AG08396 (cell line): ENCODE measurements at regions not wholly inside any gene's neighbourhood (a gene's known extent, or its start where the extent isn't known, plus 50 kb on each side); places are given as distances from the start of the nearest gene placed in this dataset.

Experiments
- DNase-seq: peaks from one replicate; pipeline ENCODE4 v3.0.0; 2012; ENCODE audit warnings: low spot score, mixed read lengths

- no peak for DNase-seq
These were observed 836.9 kb upstream of the CELF4 start for GRCh38 chr18:38402509-38402908.

DNA sequence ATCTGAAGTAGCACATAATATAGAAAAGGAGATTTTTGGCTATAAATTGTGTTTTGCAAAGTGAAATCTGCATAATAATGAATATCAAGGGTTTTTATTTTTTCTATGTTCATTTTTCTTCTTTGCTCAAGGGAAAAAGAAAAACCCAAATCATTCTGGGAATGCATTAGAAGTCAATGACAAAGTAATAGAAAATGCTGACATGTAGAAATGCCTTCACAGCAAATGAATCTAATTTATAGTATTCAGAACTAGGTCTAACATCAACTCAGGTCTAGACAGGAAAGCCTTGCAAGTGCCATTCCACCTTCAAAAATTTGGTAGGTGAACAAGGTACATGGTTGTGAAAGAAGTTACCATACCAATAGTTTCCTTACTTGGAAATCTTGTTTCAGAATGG is 831.5 kb upstream of the CELF4 start:
- no peak for DNase-seq

DNA sequence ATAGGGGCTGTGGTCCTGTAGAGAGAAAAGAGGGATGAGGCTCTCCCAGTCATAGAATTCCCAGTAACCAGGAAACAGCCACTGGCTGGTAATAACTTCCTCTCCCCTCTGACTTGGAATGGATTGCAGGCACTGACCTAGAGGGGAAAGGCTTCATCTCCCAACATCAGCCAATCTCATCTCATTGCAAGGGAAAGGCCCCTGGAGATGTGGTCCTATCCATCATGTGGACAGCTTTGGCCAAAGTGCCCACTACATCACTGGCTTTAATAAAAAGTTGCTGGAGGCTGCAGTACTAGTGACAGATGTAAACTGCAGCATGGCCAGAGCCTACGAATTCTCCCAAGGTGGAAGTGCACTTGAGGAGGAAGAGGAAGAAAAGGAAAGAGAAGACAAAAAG is 820.5 kb upstream of the CELF4 start:
- no peak for DNase-seq

DNA sequence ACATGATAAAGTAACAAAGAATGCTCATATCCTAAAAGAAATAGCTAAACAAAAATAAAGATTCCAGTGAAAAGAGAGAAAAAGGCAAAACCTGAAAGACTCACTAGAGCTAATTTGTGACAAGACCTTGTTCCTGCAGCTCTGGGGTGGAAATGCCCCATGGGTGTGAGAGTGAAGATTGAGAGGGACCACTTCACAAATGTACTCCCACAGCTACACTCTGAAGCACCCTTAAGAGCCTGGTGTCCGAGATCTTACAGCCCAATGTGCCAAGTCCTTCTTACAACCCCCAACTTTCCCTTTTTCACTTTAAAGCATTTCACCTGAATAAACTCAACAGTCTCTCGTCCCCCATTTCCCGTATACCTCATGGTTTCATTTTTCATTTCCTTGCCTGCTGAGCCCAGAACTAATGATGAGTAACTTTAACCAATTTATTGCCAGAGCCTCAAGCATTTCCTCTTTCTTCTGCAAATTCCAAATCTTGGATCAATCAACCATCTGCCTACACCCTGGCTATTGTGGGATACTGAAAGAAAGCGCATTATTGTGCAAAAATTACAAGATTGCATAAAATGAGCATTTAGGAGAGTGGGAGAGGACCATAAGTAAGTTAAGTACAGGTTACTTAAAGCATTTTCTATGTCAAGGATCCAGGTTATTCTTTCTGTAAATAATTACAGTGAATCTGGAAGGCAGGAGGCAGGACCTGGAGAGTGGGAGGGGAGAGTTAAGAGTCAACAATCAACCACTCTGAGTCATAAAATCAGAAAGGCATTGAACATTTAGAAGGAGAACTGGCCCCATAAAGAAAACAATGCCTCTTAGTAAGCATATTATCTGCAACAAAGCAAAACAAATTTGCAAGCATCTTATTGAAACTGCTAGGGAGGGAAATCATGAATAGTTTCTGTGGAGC is 804.4 kb upstream of the CELF4 start:
- DNase-seq: no peak

DNA sequence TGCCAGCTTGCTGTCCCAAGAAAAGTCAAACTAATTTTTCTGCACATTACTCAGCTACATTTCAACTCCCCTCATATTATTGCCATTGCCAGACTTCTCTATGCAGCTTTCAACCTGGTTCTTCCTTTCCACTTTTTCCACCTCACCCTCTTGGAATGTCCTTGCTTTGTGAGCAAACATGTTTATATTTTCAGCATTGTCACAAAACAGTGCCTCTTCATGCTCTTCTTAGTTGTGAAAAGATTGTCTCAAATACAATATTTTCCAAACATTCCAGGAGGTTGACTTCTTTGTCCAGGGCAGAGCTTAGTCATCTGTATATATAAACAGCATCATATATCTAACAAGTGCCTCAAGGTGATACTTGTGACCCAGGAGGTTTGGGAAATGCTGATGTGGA is 803.3 kb upstream of the CELF4 start:
- DNase-seq: no peak

DNA sequence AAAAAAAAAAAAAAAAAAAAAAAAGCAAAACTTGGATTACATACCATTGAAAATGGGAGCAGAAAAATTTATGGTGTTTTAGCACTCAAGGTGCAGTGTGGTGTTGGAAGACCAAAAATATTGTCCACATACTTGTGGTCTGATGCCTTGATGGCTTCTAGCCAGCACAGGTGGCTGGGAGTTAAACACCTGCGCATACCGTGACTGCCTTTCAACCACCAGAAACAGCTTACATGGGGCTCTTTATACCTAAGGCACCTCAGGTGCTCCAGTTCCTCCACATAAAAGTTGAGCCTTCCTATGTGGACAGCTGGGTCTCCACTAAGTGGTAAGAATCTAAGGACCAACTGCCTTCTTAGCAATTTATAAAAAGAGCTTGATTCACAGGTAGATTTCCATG is 802.6 kb upstream of the CELF4 start:
- DNase-seq: no peak

GRCh38 chr18:38367473-38367872 is 801.9 kb upstream of the CELF4 start:
- DNase-seq: no peak

- no peak for DNase-seq
These were observed 796.7 kb upstream of the CELF4 start for GRCh38 chr18:38362286-38362792.

DNA sequence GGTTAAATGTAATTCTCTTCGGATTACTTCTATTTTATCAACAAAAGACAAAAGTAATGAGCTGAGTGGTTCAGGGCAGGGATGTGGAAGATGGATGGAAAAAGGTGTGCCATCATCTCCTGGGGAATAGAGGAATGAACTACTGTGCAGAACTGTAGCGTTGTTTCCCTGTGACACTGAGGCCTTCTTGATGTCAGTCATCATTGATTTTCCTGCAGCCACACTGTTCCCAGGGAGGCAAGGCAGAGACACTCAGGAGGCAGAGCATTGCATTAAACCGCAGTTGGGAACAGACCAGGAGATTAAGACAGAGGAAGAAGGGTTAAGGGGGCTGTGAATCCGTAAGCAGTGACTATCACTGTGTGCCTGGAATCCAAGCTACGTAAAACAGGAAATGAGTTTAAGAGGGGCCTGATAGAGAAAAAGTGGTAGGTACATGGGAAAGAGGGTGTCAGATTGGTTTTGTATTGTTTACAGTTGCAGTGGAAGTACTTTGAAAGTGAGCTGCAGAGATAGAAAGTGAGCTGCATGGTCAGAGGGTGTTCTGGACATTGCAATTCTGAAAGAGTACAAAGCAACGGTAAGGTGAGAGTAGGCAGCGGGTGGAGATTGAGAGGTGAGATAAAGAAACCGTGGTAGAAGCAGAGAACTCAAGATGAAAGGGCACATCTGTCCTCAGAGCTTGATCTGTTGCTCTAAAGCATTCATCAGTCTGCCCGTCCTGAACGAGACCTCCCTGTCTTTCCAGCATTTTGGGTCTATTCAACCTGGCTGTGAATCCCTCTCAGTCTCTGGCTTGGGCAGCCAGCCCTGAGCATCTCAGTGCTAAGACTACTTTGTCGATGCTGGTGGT is 793.4 kb upstream of the CELF4 start:
- DNase-seq: no peak

- DNase-seq: no peak
These were observed 787.6 kb upstream of the CELF4 start for GRCh38 chr18:38353149-38353548.

- DNase-seq: no peak
These were observed 784.5 kb upstream of the CELF4 start for GRCh38 chr18:38350141-38350540.

- DNase-seq: no peak
These were observed 765.0 kb upstream of the CELF4 start for GRCh38 chr18:38330573-38330972.

- DNase-seq: no peak
These were observed 763.5 kb upstream of the CELF4 start for GRCh38 chr18:38329145-38329544.

DNA sequence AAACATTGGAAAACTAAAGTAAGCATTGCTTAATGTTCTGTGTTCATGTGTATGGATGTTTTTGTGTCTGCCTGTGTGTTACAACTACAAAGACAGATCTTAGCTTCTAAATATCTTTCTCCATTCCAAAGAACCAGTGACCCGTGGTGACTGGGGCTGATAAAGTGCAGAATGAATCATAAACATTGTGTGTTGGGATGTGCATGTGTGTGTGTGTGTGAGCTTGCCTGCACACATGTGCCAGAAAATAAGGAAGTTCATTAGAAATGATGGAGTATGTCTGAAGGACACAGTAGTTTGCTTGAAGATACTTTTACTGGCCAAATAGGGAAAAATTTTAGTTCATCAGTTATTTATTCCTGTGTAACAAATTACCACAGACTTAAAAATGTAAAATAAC is 756.6 kb upstream of the CELF4 start:
- DNase-seq: no peak

DNA sequence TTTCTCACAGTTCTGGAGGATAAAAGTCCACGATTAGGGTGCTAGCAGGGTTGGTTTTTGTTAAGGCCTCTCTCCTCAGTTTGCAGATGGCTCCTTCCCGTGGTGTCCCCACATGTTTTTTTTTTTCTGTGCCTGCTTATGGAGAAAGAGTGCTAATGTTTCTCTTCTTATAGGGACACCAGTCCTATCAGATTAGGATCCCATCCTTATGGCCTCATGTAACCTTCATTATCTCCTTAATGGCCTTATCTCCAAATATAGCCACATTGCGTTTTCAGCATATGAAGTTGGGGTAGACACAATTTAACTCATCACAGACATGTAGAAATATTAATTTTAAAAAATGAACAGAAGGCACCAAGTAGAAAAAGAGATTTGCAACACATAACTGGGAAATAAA is 755.7 kb upstream of the CELF4 start:
- DNase-seq: no peak

DNA sequence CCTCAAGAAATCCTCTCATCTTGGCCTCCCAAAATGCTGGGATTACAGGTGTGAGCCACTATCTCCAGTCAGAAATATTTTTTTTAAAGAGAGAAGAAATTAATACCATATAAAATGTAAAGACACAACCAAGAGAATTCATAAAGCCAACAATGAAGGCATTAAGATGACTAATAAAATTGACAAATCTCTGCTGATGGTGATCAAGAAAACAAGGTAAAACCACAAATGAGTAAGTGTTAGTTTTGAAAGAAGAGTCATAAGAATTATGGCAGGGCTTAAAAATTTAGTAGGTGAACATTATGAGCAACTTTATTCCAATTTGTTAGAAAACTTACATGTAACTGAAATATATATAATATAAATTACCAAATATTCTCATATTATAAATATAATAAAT is 752.8 kb upstream of the CELF4 start:
- no peak for DNase-seq

GRCh38 chr18:38313831-38314230 is 748.2 kb upstream of the CELF4 start:
- no peak for DNase-seq

- DNase-seq: no peak
These were observed 746.9 kb upstream of the CELF4 start for GRCh38 chr18:38312532-38312931.

DNA sequence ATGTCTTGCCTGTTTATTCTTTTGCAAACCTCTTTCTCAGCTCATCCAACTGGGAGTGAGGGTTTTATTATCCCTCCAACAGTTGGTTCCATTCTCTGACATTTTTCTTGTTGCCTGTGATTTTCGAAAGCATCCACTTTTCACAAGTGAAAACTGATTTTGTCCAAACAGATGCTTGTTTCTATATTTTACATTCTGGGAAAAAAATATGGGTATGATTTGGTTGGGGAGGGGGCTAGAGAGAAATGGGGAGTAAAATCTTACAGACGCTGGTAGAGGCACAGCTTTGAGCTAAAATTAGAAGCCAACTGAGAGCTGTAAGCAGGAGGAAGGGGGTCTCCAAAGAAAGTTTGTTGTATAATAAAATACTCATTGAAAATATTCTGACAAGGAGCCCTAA is 745.3 kb upstream of the CELF4 start:
- no peak for DNase-seq

- no peak for DNase-seq
These were observed 742.3 kb upstream of the CELF4 start for GRCh38 chr18:38307914-38308313.

GRCh38 chr18:38305961-38306360 is 740.4 kb upstream of the CELF4 start:
- DNase-seq: no peak

DNA sequence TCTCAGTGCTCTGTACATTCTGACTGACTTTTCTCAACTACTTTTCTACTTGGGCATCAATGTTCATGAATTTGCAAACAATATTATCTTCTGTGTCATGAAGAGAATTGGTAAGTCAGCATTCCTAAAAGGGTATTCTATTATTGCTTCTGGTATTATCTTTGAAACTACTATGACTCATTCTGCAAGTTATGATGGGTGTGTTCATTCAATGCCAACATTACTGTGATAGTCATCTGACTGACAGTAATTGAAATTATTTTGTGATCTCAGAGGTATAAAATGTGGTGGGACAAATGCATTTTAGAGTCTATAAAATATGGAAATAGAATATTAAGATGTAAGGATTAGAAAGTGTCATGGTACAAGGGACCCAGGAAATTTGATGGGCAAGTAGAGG is 736.0 kb upstream of the CELF4 start:
- no peak for DNase-seq

- DNase-seq: no peak
These were observed 732.3 kb upstream of the CELF4 start for GRCh38 chr18:38297910-38298309.
